ENCODE measurements at regions not wholly inside any gene's neighbourhood (a gene's known extent, or its start where the extent isn't known, plus 50 kb on each side); places are given as distances from the start of the nearest gene placed in this dataset.

GRCh38 chr20:11053310-11053709, 379.5 kb upstream of the JAG1 start:
- DNase-seq = no peak

- DNase-seq = no peak
These were observed 380.6 kb upstream of the JAG1 start for GRCh38 chr20:11054266-11054993.

GRCh38 chr20:11056414-11056813, 382.6 kb upstream of the JAG1 start:
- no peak for DNase-seq

- DNase-seq = no peak
These were observed 383.8 kb upstream of the JAG1 start for GRCh38 chr20:11057624-11058023.

GRCh38 chr20:11059659-11060058, 385.9 kb upstream of the JAG1 start:
- no peak for DNase-seq

GRCh38 chr20:11060423-11061185, 386.8 kb upstream of the JAG1 start:
- DNase-seq = no peak

GRCh38 chr20:11063444-11063843, 389.6 kb upstream of the JAG1 start:
- no peak for DNase-seq

GRCh38 chr20:11064946-11065345, 391.1 kb upstream of the JAG1 start:
- DNase-seq = no peak

GRCh38 chr20:11067359-11067758, 393.6 kb upstream of the JAG1 start:
- DNase-seq = no peak

- no peak for DNase-seq
These were observed 399.2 kb upstream of the JAG1 start for GRCh38 chr20:11072982-11073381.

- no peak for DNase-seq
These were observed 402.8 kb upstream of the JAG1 start for GRCh38 chr20:11076434-11077105.

GRCh38 chr20:11077226-11077625, 403.4 kb upstream of the JAG1 start:
- DNase-seq = no peak

GRCh38 chr20:11080010-11080409, 406.2 kb upstream of the JAG1 start:
- no peak for DNase-seq

GRCh38 chr20:11080781-11081377, 407.1 kb upstream of the JAG1 start:
- DNase-seq = no peak

GRCh38 chr20:11083841-11084240, 410.0 kb upstream of the JAG1 start:
- no peak for DNase-seq

- DNase-seq = no peak
These were observed 410.7 kb upstream of the JAG1 start for GRCh38 chr20:11084508-11084907.

GRCh38 chr20:11086970-11087369, 413.2 kb upstream of the JAG1 start:
- no peak for DNase-seq

- no peak for DNase-seq
These were observed 417.0 kb upstream of the JAG1 start for GRCh38 chr20:11090751-11091150.

- no peak for DNase-seq
These were observed 417.7 kb upstream of the JAG1 start for GRCh38 chr20:11091511-11091910.

- no peak for DNase-seq
These were observed 418.4 kb upstream of the JAG1 start for GRCh38 chr20:11092151-11092550.

GRCh38 chr20:11094196-11094595, 420.4 kb upstream of the JAG1 start:
- no peak for DNase-seq

GRCh38 chr20:11094711-11095110, 420.9 kb upstream of the JAG1 start:
- DNase-seq = no peak

GRCh38 chr20:11098888-11099287, 425.1 kb upstream of the JAG1 start:
- DNase-seq = no peak

- DNase-seq = no peak
These were observed 427.4 kb upstream of the JAG1 start for GRCh38 chr20:11101243-11101642.
